GM21515 (cell line): ENCODE measurements at regions not wholly inside any gene's neighbourhood (a gene's known extent, or its start where the extent isn't known, plus 50 kb on each side); places are given as distances from the start of the nearest gene placed in this dataset.

ENCODE experiments used
- ATAC-seq: cut with Tn5 transposase; IDR thresholded peaks from one replicate; pipeline ENCODE4 v1.9.1; 2021; ENCODE audit not compliant: unreplicated experiment

DNA sequence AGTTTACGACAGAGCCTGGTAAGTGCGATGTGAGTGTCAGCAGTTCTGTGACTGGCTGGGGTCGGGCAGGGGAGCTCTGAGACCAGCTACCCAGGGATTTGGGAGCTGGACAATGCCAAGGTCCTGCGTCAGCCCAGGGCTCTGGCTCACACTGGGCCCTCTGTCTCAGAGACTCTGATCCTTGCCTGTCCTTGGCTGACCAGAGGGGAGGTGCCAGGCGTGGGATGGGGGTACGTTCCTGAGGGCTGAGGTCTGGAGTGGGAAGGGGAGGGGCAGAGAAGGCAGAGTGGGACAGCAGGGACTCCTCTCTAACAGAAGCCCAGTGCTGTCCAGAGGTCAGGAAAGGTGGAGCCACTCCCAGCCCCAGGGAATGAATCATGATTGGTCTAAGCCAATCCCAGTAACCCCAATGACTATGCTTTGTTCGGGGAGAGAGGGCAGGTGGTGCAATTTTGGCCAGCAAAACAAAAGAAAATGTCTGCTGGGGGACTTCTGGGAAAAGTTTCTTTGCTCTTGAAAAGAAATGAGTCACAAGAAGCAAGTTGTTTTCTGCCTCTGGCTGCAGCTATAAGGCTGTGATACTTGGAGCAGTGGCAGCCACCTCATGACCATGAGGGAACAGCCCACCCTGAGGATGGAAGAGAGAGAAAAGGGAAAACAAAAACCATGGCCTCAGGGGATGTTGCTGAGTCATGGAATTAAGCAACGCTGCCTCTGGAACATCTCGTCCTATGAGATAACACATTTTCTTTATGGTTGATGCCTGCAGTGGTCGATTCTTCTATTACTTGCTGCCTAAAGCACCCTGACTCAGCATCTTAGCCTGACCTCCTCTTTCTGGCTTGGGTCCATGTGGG, 108.3 kb downstream of the CHST1 start:
- no peak for ATAC-seq

DNA sequence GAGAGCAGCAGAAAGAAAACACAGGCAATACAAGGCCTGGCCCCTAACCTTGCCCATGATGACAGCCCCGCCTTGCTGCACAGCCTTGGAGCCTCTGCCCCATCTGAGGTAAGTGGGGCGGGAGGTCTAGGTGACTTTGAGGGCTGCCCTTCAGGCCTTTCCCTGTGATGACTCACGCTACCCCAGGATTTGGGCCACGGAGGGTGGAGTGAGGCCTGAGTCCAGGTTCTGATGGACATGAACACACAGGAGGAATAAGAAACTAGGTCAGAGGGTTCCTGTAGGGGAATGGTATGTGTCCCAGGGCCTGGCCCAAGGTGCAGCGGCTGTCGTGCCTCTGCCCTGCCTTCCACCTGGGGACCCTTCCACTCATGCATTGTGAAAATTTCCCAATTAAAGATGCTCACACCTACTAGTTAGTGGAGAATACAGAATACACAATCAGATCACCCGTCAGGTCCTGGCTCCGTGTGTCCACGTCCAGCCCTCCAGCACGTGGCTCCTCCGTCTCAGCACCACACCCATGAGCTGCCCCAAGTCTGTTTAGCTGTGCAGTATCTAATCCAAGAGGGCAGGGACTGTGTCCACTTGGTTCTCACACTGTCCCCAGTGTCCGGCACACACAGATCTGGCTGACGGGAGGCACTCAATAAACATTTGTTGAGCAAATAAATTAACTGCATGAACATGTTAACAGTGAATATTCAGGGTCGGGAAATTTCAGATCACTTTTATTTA, 111.0 kb downstream of the CHST1 start:
- ATAC-seq: no peak

GRCh38 chr11:45553383-45553936, 112.0 kb downstream of the CHST1 start:
- ATAC-seq: no peak

- ATAC-seq: no peak
These were observed 114.2 kb downstream of the CHST1 start for GRCh38 chr11:45551191-45551713.

- no peak for ATAC-seq
These were observed 116.2 kb downstream of the CHST1 start for GRCh38 chr11:45549257-45549656.

- ATAC-seq: no peak
These were observed 119.1 kb downstream of the CHST1 start for GRCh38 chr11:45546366-45546765.

DNA sequence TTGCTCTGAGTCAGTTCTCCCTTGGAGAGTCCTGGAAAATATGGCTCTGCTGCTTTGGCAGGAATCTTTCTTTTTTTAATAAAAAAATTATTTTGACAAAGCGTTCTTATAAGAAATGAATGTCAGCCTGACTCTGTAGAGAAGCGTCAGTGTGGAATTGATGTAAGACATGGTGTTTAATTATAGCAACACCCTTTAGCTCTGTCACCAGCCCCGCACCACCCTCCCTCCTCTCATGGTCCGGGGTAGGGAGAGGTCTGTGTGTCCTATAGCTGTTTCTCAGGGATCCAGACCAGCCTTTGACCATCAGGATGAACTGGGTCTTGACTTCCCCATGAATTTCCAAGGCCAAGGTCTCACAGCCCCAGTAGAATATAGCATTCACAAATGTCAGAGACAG, 120.6 kb downstream of the CHST1 start:
- ATAC-seq: no peak

DNA sequence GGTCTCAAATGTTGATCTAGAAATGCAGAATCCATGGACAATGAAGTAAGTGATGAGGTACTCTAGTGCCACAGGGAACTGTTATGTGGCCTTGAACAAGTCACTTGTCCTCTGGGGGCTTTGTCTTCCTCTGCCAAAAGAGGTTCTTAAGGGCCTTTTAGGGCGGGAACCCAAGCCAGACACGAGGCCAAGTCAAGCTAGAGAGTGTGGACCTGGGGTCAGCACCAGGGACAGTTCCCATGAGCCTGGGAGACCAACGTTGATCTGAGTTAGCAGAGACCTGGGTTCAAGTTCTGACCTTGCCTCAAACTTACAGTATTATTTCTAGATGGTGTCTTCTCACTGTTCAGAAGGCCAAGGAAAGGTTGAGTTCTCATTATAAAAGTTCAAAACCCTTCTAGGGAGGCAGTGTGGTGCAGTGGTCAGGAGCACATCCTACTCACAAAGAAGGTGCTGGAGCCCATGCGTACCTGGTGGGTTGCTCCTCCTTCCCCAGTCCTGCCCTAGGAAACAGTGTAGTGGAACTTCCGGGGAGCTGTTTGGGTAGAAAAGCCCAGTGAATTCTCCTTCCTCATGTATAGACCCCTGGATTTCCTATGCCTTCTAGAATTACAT, 121.5 kb downstream of the CHST1 start:
- no peak for ATAC-seq

DNA sequence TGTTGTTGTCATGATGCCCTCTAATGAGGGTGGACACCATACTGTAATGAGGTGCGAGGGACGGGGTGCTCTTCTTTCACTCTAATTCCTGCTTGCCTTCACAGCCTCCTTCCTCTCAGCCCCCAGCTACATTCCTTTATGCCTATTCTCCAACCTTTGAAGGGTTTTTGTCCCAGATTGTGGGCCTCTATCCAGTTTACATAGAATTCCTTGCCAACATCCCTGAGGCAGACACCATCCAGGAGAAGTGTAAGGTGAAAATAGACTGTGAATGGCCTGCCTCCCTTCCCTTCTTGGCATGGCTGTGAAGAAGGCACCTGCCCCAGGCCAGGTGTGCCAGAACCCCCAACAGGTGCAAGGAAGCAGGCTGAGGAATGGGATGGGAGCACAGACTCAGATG, 122.3 kb downstream of the CHST1 start:
- ATAC-seq: no peak

DNA sequence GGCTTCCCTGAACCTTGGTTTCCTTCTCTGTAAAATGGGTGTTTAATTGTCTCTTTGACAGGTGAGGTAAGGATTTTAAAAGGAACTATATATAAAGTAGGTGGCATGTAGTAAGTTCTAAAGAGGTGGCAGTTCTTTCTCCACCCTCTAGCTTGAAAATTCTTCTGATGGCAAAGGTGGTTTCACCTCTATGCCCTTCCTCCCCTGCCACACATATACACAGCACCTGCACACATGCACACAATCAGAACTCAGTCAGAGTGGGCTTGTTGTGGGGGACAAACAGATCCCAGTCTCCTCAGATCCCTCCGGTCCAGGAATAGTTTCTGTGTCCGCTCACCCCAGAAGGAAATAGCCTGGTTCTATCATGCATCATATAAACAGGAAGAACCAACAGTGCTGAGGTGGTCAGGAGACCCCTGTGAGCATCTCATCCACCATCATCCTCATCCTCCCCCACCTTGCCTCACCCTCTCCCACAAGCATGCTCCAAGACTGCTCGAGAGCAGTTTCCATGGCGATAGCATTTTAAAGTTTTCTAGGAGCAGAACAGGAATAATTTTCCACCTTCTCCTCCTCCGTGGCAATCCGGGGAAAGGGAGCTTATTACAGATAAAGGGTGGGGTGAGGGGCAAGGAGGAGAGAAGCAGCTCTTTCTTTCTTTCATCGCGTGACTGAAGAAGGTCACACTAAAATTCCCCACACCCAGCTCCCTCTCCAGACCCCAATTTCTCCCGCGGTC, 123.6 kb downstream of the CHST1 start:
- ATAC-seq: no peak

GRCh38 chr11:45538939-45539338, 126.5 kb downstream of the CHST1 start:
- no peak for ATAC-seq

GRCh38 chr11:45538363-45538762, 127.1 kb downstream of the CHST1 start:
- no peak for ATAC-seq

DNA sequence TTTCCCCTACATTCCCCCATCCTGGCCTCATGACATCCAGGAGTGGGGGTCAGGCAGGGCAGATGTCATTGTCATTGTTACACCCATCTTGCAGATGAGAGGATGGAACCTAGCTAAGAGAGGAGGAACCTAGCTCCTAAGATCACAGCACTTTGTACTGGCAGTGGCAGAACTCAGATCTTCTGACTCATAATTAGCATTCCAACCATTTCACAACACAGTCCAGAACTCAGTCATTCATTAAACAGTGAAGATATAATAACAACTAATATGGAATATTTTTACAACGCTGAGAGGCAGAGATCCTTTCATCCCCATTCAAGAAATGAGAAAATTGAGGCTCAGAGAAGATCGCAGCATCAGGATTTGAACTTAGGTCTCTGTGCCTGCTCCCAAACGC, 127.8 kb downstream of the CHST1 start:
- ATAC-seq: no peak

GRCh38 chr11:45535033-45535432, 130.4 kb downstream of the CHST1 start:
- no peak for ATAC-seq

DNA sequence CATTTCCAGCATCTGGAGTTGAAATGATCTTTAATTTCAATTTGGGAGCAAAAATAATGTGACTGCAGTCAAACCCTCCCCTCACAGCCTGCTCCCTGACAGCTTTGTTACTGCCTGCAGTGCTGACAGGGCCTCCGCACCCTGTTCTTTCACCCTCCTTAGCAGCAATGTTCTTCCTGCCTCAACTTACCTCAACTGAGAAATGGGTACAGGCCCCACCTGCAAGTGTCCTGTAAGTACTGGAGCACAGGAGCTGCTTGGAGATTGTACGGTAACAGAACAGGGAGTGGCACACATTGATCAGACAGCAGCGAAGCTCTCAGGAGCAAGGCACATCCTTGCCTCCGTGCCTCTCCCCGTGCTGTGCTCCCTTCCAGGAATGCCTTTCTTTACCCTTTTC, 131.3 kb downstream of the CHST1 start:
- ATAC-seq: no peak

GRCh38 chr11:45532546-45532945, 132.9 kb downstream of the CHST1 start:
- ATAC-seq: no peak

DNA sequence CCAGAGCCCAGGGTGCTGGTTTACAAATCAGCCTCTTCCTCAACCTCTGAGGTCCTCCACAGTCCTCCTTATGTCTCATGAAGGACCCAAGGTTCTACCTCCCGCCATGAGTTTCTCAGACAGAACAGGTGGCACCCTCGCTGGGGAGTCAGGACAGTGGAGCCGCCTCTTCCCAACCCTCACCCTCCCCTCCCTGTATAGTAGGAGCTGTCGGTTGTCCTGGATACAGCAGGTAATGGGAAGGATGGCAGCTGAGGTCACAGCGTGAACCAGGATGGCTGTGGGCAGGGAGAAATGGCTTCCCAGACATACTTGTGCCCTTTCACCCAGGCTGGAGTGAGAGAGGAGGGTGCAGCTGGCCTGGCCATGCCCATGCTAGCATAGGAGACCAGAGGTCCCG, 134.6 kb downstream of the CHST1 start:
- no peak for ATAC-seq

DNA sequence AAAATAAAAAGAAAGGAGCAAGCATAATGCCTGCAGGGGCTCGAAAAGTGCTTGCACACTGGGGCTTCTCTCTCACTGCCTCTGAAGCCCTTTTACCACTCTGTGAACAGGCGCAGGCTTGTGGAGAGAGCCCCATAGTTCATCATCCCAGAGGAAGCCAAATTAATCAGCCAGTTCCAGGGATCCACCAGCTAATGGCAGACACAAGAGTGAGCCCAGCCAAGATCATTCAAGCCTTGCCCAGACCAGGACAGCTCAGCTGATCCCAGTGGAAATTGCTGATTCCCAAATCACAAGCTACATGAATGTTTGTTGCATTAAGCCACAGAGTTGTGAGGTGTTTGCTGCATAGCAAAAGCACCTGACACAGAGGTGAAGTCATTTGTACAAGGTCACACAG, 135.3 kb downstream of the CHST1 start:
- ATAC-seq: no peak

DNA sequence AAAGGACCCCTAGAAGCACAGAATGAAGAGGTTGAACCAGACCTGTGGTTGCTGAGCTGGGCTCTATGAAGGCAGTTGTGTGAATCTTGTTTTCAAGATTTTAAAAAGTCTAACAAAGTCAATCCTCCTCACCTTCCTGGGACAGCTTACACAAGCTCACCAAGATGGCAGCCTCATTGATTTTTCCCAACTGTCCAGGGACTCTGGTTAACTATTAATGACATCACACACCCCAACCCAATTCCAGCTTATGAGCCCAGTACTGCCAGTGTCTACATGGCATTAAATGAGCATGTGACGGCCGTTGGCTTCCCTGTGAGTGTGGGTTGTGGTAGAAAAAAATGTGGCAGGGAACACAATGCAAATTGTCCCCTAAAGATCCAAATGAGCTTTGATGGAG, 137.0 kb downstream of the CHST1 start:
- no peak for ATAC-seq

DNA sequence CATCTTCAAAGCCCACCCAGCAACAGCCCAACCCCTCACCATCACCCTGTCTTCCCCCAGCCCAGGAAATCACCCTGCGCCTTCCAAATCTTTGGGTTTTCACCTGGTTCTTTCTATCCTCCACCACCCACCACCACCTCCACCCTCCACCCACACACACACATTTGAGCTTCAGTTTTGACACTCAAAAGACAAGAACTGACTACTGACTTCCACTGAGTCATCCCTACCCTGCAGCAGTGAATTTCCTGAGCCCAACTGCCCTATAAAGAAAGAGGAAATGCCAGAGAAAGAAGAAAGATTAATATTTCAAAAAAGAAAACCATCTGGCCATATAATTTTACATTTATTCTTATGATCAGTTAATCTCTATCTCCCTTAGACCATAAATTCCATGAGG, 137.5 kb downstream of the CHST1 start:
- ATAC-seq: no peak

DNA sequence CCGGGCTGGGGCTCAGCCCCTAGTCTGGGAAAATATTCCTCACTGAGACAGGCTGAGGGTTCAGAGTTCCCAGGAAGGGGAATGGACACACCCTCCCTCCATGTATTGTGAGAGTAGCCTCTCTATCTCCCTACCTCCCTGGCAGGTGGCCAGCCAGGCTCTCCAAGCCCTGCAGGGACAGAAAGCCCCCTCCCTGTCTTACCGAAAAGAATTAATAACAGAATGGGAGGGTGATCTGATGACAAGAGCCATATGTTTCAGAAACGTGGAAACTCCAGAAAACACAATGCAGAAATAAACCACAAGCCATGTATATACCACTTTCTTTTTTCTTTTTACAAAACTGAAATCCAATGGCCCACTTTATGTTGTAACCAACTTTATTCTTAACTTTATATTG, 140.0 kb downstream of the CHST1 start:
- no peak for ATAC-seq
